ENCODE measurements at regions not wholly inside any gene's neighbourhood (a gene's known extent, or its start where the extent isn't known, plus 50 kb on each side); places are given as distances from the start of the nearest gene placed in this dataset.

DNA sequence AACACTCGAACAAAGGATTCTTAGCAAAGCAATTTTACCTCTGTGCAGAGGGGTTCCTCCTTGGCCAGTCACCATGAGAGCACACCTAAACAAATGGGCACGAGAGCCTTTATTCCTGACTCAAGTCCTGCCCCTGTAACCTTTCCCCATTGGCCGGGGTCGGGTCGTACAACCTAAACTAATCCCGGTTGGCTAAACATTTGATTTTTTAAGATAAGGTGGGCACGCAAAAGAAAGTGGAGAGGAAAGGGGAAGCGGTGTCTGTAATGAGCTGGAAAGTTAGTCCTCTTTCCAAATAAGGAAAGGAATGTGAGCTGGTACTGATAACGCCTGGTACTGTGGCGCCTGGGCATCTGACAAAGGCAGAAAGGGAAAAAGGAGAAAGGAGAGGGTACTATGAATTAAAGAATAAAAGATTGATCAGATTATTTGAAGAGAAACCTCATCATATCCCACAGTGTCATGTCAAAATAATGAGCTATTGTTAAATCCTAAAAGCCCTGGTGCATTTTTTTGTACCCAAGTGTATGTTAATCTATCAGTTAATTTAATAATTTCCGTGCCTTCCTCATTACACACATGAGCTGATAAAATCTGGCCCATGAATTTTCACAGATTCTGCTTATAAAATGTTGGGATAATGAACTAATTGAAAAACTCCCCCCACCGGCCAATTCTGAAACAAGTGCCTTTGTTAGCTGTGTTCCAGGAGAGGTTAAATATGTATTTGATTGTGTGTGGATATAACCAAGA, 335.7 kb downstream of the RFC3 start:
- no peaks in the 10 kb centered on the region; the same call in 1 of the 2 replicates for H3K9me3 ChIP-seq (ENCODE audit: insufficient read depth, low read depth, low read length)
- no peak overlapping the region for H2AFZ ChIP-seq (ENCODE audit: low read length)
- no peaks in the 10 kb centered on the region for H3K27me3 ChIP-seq (ENCODE audit: insufficient read depth, low read length, poor library complexity, severe bottlenecking)
- H3K9ac ChIP-seq (ENCODE audit: low read depth, low read length, poor library complexity, severe bottlenecking) = no peak overlapping the region
- no peaks in the 10 kb centered on the region for H3K36me3 ChIP-seq (ENCODE audit: insufficient read depth, low read length)
- no peak overlapping the region for H3K4me2 ChIP-seq (ENCODE audit: low read depth, low read length, poor library complexity, severe bottlenecking)
- TF ChIP-seq EZH2phosphoT487 (IDR thresholded peaks at IDR 0.05; ENCODE audit: borderline replicate concordance) = no peak
- TF ChIP-seq, protein P1, sequence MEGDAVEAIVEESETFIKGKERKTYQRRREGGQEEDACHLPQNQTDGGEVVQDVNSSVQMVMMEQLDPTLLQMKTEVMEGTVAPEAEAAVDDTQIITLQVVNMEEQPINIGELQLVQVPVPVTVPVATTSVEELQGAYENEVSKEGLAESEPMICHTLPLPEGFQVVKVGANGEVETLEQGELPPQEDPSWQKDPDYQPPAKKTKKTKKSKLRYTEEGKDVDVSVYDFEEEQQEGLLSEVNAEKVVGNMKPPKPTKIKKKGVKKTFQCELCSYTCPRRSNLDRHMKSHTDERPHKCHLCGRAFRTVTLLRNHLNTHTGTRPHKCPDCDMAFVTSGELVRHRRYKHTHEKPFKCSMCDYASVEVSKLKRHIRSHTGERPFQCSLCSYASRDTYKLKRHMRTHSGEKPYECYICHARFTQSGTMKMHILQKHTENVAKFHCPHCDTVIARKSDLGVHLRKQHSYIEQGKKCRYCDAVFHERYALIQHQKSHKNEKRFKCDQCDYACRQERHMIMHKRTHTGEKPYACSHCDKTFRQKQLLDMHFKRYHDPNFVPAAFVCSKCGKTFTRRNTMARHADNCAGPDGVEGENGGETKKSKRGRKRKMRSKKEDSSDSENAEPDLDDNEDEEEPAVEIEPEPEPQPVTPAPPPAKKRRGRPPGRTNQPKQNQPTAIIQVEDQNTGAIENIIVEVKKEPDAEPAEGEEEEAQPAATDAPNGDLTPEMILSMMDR (conservative IDR thresholded peaks at IDR 0.05; ENCODE audit: low read length) = no peak
- no peaks in the 10 kb centered on the region for H3F3A ChIP-seq (ENCODE audit: low read depth)
- H3K4me3 ChIP-seq (ENCODE audit: low read length, poor library complexity, severe bottlenecking) = no peak overlapping the region
- no peaks in the 10 kb centered on the region for H3K4me1 ChIP-seq (ENCODE audit: insufficient read depth, low read length, poor library complexity, severe bottlenecking)
- no peaks in the 10 kb centered on the region for H3K9me2 ChIP-seq (replicated peaks; ENCODE audit: low read depth, low read length)
- no peaks in the 10 kb centered on the region for H3K79me2 ChIP-seq (ENCODE audit: insufficient read depth, low read length)
- H4K20me1 ChIP-seq (ENCODE audit: insufficient read depth, low read length, poor library complexity, severe bottlenecking) = no peaks in the 10 kb centered on the region

DNA sequence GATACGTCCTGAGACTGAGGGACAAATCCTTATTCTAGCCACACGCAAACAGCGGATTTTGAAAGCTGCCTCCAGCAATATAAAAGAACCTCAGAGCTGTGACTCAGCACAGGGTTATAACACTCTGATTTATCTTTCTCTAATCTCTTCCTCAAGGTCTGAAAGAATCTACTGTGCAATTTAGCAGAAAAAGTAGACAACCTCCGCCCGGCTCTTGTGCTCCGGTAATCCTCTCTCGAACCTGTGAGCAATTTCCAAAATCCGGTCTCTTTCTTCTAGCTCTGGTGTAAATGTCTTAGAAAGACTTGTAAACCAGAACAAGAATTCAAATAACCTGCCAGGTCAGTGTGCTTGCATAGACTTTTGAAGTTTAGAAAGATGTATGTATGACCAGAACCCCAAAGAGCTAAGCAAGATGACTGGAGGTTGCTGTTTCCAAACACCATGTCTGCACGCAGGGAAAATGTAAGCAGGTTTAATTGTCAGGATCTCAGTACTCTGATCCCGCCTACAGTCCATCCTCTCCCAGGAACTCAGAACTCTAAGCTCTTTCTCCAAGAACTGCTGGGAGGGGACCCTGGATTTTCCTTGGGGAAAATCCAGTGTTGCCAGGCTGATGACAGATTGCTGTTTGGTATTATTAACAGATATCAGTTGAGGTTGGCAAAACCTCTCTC, 338.1 kb downstream of the RFC3 start:
- H3K79me2 ChIP-seq (ENCODE audit: insufficient read depth, low read length) = no peaks in the 10 kb centered on the region
- H3K9me2 ChIP-seq (replicated peaks; ENCODE audit: low read depth, low read length) = no peaks in the 10 kb centered on the region
- H3K4me3 ChIP-seq (ENCODE audit: low read length, poor library complexity, severe bottlenecking) = no peak overlapping the region
- H3K27me3 ChIP-seq (ENCODE audit: insufficient read depth, low read length, poor library complexity, severe bottlenecking) = no peaks in the 10 kb centered on the region
- no peak overlapping the region for H3K9ac ChIP-seq (ENCODE audit: low read depth, low read length, poor library complexity, severe bottlenecking)
- H4K20me1 ChIP-seq (ENCODE audit: insufficient read depth, low read length, poor library complexity, severe bottlenecking) = no peaks in the 10 kb centered on the region
- H2AFZ ChIP-seq (ENCODE audit: low read length) = no peak overlapping the region
- no peaks in the 10 kb centered on the region; the same call in 1 of the 2 replicates for H3K9me3 ChIP-seq (ENCODE audit: insufficient read depth, low read depth, low read length)
- no peak overlapping the region for H3K4me2 ChIP-seq (ENCODE audit: low read depth, low read length, poor library complexity, severe bottlenecking)
- no peaks in the 10 kb centered on the region for H3F3A ChIP-seq (ENCODE audit: low read depth)
- no peaks in the 10 kb centered on the region for H3K36me3 ChIP-seq (ENCODE audit: insufficient read depth, low read length)
- H3K4me1 ChIP-seq (ENCODE audit: insufficient read depth, low read length, poor library complexity, severe bottlenecking) = no peaks in the 10 kb centered on the region
- TF ChIP-seq, protein P1 (conservative IDR thresholded peaks at IDR 0.05; ENCODE audit: low read length) = no peak
- TF ChIP-seq EZH2phosphoT487 (IDR thresholded peaks at IDR 0.05; ENCODE audit: borderline replicate concordance) = no peak

DNA sequence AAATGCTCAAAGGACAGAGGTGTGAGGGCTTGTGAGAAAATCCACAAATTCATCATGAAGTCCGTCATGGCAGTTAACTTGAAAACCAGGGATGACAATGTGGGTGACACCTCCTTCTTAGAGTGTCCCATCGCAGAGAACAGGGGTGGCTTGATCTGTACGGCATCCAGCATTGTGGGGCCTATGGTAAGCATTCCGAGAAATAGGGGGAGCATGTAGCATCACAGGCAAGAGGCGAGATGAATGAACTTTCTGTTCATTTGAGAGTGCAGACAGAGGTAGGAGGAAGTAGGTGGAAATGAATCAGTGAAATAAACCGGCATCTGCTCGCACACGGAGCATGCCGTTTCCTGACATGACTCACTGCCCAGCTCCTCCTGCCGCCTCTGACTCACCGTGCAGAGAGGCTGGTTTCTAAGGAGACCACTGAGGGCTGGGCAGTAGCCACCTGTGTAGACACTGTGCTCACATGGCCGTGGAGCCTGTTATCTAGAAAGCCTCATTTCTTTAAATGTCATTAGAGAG, 339.0 kb downstream of the RFC3 start:
- H3K9me2 ChIP-seq (replicated peaks; ENCODE audit: low read depth, low read length) = no peaks in the 10 kb centered on the region
- no peak overlapping the region for H2AFZ ChIP-seq (ENCODE audit: low read length)
- H3K4me2 ChIP-seq (ENCODE audit: low read depth, low read length, poor library complexity, severe bottlenecking) = no peak overlapping the region
- no peaks in the 10 kb centered on the region; the same call in 1 of the 2 replicates for H3K9me3 ChIP-seq (ENCODE audit: insufficient read depth, low read depth, low read length)
- H3K4me3 ChIP-seq (ENCODE audit: low read length, poor library complexity, severe bottlenecking) = no peak overlapping the region
- no peak overlapping the region for H3K9ac ChIP-seq (ENCODE audit: low read depth, low read length, poor library complexity, severe bottlenecking)
- no peaks in the 10 kb centered on the region for H3K27me3 ChIP-seq (ENCODE audit: insufficient read depth, low read length, poor library complexity, severe bottlenecking)
- TF ChIP-seq, protein P1 (conservative IDR thresholded peaks at IDR 0.05; ENCODE audit: low read length) = no peak
- no peak for TF ChIP-seq EZH2phosphoT487 (IDR thresholded peaks at IDR 0.05; ENCODE audit: borderline replicate concordance)
- H4K20me1 ChIP-seq (ENCODE audit: insufficient read depth, low read length, poor library complexity, severe bottlenecking) = no peaks in the 10 kb centered on the region
- H3K36me3 ChIP-seq (ENCODE audit: insufficient read depth, low read length) = no peaks in the 10 kb centered on the region
- no peaks in the 10 kb centered on the region for H3F3A ChIP-seq (ENCODE audit: low read depth)
- no peaks in the 10 kb centered on the region for H3K79me2 ChIP-seq (ENCODE audit: insufficient read depth, low read length)
- H3K4me1 ChIP-seq (ENCODE audit: insufficient read depth, low read length, poor library complexity, severe bottlenecking) = no peaks in the 10 kb centered on the region
